8988T (cell line): ENCODE measurements at regions not wholly inside any gene's neighbourhood (a gene's known extent, or its start where the extent isn't known, plus 50 kb on each side); places are given as distances from the start of the nearest gene placed in this dataset.

Source experiments
- DNase-seq: peaks from one replicate; pipeline ENCODE4 v3.0.0; 2011

GRCh38 chr5:133794771-133795415 lies 173.5 kb downstream of the C5orf15 start:
- no peak for DNase-seq

- no peak for DNase-seq
These were observed 174.5 kb downstream of the C5orf15 start for GRCh38 chr5:133793756-133794465.

- no peak for DNase-seq
These were observed 175.8 kb downstream of the C5orf15 start for GRCh38 chr5:133792655-133793054.

GRCh38 chr5:133792024-133792423 lies 176.4 kb downstream of the C5orf15 start:
- no peak for DNase-seq

- no peak for DNase-seq
These were observed 177.5 kb downstream of the C5orf15 start for GRCh38 chr5:133790898-133791297.

- DNase-seq, result no peak
These were observed 177.1 kb upstream of the FSTL4 start for GRCh38 chr5:133789428-133789827.

- DNase-seq, result no peak
These were observed 175.8 kb upstream of the FSTL4 start for GRCh38 chr5:133788121-133788520.

GRCh38 chr5:133786420-133786819 lies 174.1 kb upstream of the FSTL4 start:
- DNase-seq, result no peak

- DNase-seq, result no peak
These were observed 172.8 kb upstream of the FSTL4 start for GRCh38 chr5:133785182-133785581.

GRCh38 chr5:133783481-133783880 lies 171.1 kb upstream of the FSTL4 start:
- DNase-seq, result no peak

- no peak for DNase-seq
These were observed 170.4 kb upstream of the FSTL4 start for GRCh38 chr5:133782736-133783135.

- no peak for DNase-seq
These were observed 169.3 kb upstream of the FSTL4 start for GRCh38 chr5:133781436-133782225.

- DNase-seq, result no peak
These were observed 168.4 kb upstream of the FSTL4 start for GRCh38 chr5:133780619-133781280.

- no peak for DNase-seq
These were observed 167.6 kb upstream of the FSTL4 start for GRCh38 chr5:133779828-133780475.

GRCh38 chr5:133778636-133779035 lies 166.3 kb upstream of the FSTL4 start:
- DNase-seq, result no peak

- DNase-seq, result no peak
These were observed 165.6 kb upstream of the FSTL4 start for GRCh38 chr5:133777951-133778350.

- no peak for DNase-seq
These were observed 163.4 kb upstream of the FSTL4 start for GRCh38 chr5:133775584-133776304.

GRCh38 chr5:133773247-133774202 lies 161.2 kb upstream of the FSTL4 start:
- DNase-seq, result no peak

GRCh38 chr5:133769842-133770241 lies 157.5 kb upstream of the FSTL4 start:
- DNase-seq, result no peak

GRCh38 chr5:133763744-133764143 lies 151.4 kb upstream of the FSTL4 start:
- no peak for DNase-seq

GRCh38 chr5:133761632-133762031 lies 149.3 kb upstream of the FSTL4 start:
- no peak for DNase-seq
